ENCODE measurements at regions not wholly inside any gene's neighbourhood (a gene's known extent, or its start where the extent isn't known, plus 50 kb on each side); places are given as distances from the start of the nearest gene placed in this dataset.
"Not testable (repeated sequence)": the region's sequence is repeated elsewhere in the genome, so short reads cannot be mapped to it uniquely, and the experiment has no call there.

DNA sequence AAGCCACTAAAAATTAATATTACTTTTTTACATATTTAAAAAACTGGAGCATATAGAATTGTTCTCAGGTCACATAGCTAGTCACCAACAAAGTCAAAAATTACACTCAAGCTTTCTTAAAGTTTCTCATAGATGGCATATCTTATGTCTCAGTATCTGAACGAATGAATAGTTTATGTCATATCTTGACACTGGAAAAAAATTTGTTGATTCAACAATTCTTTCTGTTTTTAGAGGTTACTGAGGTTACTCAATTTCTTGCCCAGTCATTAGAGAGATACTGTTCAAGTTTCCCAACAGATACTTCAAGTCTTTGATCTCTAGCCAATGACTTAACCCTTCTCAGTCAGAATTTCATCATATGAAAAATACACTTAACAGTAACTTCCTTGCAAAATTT, 113.1 kb upstream of the XIRP2 start:
- Histone ChIP-seq H3K27me3 (ENCODE audit: control insufficient read depth, insufficient read depth, low read length) (no peaks in the 10 kb centered on the region), H3K9me3 (ENCODE audit: control insufficient read depth, insufficient read depth, low read length) (no peaks in the 10 kb centered on the region), H3K36me3 (ENCODE audit: control insufficient read depth, insufficient read depth, low read length) (no peaks in the 10 kb centered on the region), H3K4me3 (ENCODE audit: low read length) (no peak overlapping the region), H3K4me1 (ENCODE audit: control insufficient read depth, insufficient read depth, low read length) (peaks cover 5% of the 10 kb centered on the region), H3K27ac (ENCODE audit: low read length) (no peak overlapping the region)
- no CpG with 5 or more reads among the region's 1 CpG for WGBS (ENCODE audit: insufficient coverage, insufficient read length)
- no peak for DNase-seq (ENCODE audit: low read depth, low spot score)

DNA sequence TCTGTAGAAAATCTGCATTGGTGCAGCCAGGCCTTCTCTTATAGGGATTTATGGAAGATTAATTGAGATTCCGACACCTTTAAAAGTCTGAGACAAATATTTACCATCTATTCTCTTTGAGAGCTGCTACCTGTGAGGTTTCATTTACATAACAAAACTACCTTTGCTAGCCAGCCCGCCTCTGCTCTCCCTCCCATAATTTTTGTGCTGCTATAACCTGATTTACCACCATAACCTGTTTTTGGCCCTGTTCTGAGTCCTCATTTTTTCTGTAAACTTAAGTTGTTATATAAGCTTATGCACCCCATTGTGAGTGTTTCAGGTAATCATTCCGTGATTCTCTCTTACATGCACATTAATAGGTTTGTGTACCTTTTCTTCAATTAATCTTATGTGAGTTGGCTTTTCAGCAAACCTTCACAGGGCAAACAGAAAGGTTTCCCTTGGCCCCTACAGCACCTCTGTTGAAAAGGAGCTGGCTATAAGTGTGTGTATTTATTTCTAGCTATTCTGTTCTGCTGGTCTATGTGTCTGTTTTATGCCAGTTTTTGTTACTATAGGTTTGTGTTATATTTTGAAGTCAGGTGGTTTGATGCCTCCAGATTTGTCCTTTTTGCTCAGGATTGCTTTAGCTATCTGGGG, 114.9 kb upstream of the XIRP2 start:
- H3K9me3 ChIP-seq (ENCODE audit: control insufficient read depth, insufficient read depth, low read length) = no peaks in the 10 kb centered on the region
- H3K27ac ChIP-seq (ENCODE audit: low read length) = no peak overlapping the region
- DNase-seq (ENCODE audit: low read depth, low spot score) = no peak
- no peaks in the 10 kb centered on the region for H3K27me3 ChIP-seq (ENCODE audit: control insufficient read depth, insufficient read depth, low read length)
- no peaks in the 10 kb centered on the region for H3K36me3 ChIP-seq (ENCODE audit: control insufficient read depth, insufficient read depth, low read length)
- peaks cover 5% of the 10 kb centered on the region for H3K4me1 ChIP-seq (ENCODE audit: control insufficient read depth, insufficient read depth, low read length)
- no peak overlapping the region for H3K4me3 ChIP-seq (ENCODE audit: low read length)
- no CpG with 5 or more reads among the region's 3 CpGs for WGBS (ENCODE audit: insufficient coverage, insufficient read length)

DNA sequence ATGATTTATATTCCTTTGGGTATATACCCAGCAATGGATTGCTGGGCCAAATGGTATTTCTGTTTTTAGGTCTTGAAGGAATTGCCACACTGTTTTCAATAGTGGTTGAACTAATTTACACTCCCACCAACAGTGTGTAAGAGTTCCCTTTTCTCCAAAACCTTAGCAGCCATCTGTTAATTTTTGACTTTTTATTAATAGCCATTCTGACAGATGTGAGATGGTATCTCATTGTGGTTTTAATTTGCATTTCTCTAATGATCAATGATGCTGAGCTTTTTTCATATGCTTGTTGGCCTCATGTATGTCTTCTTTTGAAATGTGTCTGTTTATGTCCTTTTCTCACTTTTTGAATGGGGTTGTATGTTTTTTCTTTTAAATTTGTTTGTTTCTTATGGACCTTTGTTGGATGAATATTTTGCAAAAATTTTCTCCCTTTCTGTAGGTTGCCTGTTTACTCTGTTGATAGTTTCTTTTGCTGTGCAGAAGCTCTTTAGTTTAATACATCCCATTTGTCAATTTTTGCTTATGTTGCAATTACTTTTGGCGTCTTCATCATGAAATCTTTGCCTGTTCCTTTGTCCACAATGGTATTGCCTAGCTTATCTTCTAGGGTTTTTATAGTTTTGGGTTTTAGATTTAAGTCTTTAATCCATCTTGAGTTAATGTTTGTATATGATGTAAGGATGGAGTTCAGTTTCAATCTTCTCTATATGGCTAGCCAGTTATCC, 119.7 kb upstream of the XIRP2 start:
- Histone ChIP-seq H3K4me3 (ENCODE audit: low read length) (no peak overlapping the region), H3K36me3 (ENCODE audit: control insufficient read depth, insufficient read depth, low read length) (no peaks in the 10 kb centered on the region), H3K27me3 (ENCODE audit: control insufficient read depth, insufficient read depth, low read length) (no peaks in the 10 kb centered on the region), H3K27ac (ENCODE audit: low read length) (no peak overlapping the region), H3K9me3 (ENCODE audit: control insufficient read depth, insufficient read depth, low read length) (no peaks in the 10 kb centered on the region), H3K4me1 (ENCODE audit: control insufficient read depth, insufficient read depth, low read length) (peaks cover 5% of the 10 kb centered on the region)
- no CpG with 5 or more reads among the region's 1 CpG for WGBS (ENCODE audit: insufficient coverage, insufficient read length)
- no peak for DNase-seq (ENCODE audit: low read depth, low spot score)

DNA sequence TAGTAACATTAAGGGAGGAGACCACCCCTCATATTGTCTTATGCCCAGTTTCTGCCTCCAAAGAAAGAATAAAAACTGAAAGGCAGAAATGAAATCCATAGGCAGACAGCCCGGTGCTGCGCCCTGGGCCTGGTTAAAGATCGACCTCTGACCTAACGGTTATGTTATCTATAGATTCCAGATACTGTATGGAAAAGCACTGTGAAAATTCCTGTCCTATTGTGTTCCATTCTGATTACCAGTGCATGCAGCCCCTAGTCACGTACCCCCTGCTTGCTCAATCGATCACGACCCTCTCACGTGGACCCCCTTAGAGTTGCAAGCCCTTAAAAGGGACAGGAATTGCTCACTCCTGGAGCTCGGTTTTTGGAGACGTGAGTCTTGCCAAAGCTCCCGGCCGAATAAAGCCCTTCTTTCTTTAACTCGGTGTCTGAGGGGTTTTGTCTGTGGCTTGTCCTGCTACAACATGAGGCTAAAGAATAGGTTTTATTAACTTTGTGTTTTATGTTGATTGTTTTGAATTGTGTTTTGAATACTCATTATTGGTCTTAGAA, 121.4 kb upstream of the XIRP2 start:
- not testable (repeated sequence) for H3K4me1 ChIP-seq (ENCODE audit: control insufficient read depth, insufficient read depth, low read length); H3K9me3 ChIP-seq (ENCODE audit: control insufficient read depth, insufficient read depth, low read length); H3K27ac ChIP-seq (ENCODE audit: low read length); DNase-seq (ENCODE audit: low read depth, low spot score); H3K4me3 ChIP-seq (ENCODE audit: low read length); H3K36me3 ChIP-seq (ENCODE audit: control insufficient read depth, insufficient read depth, low read length); H3K27me3 ChIP-seq (ENCODE audit: control insufficient read depth, insufficient read depth, low read length)
- WGBS (ENCODE audit: insufficient coverage, insufficient read length) = no CpG with 5 or more reads among the region's 13 CpGs

DNA sequence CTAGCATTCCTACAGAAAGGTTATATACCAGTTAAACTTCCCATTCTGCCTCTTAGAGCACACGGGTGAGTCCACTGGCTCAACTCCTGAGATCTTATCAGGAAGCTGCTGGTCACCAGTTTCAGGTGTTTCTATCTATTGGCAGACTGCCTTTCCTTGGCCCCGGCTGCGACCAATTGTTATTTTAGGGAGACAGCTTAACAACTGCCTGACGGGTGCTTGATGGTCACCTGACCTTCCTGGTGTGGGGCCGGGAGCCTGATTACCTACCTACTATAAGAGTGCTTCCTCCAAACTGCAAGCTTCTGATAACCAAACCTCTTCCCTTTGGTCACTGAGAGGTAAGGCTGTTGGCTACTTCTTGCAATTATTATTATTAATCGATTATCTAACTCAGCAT, 122.1 kb upstream of the XIRP2 start:
- WGBS (ENCODE audit: insufficient coverage, insufficient read length) = 100% methylated on average over 1 of the region's 6 CpGs

DNA sequence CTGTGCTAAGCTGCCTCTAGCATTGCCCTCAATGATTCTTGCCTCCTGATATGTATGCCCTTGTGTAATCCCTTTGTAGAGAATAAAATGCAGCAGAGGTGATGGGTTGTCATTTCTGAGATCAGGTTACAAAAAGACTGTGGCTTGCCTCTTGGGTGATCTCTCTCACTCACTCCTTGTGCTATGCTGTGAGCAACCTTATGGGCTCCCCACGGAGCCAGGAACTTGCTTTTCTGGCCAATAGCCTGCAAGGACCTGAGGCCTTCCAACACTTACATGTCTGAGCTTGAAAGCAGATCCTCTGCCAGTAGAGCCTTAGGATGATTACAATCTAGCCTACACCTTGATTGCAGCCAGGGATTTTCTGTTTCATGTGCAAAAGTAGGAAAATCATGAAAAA, 123.1 kb upstream of the XIRP2 start:
- Histone ChIP-seq H3K4me1 (ENCODE audit: control insufficient read depth, insufficient read depth, low read length) (no peaks in the 10 kb centered on the region; the same call in 1 of the 2 replicates), H3K9me3 (ENCODE audit: control insufficient read depth, insufficient read depth, low read length) (no peaks in the 10 kb centered on the region), H3K4me3 (ENCODE audit: low read length) (no peak overlapping the region), H3K36me3 (ENCODE audit: control insufficient read depth, insufficient read depth, low read length) (no peaks in the 10 kb centered on the region), H3K27me3 (ENCODE audit: control insufficient read depth, insufficient read depth, low read length) (no peaks in the 10 kb centered on the region), H3K27ac (ENCODE audit: low read length) (no peak overlapping the region)
- no peak for DNase-seq (ENCODE audit: low read depth, low spot score)
- no CpG with 5 or more reads among the region's 1 CpG for WGBS (ENCODE audit: insufficient coverage, insufficient read length)

More for the DNA sequence above, 122.1 kb upstream of the XIRP2 start:
- no peaks in the 10 kb centered on the region for H3K36me3 ChIP-seq (ENCODE audit: control insufficient read depth, insufficient read depth, low read length)
- no peaks in the 10 kb centered on the region for H3K27me3 ChIP-seq (ENCODE audit: control insufficient read depth, insufficient read depth, low read length)
- no peak overlapping the region for H3K27ac ChIP-seq (ENCODE audit: low read length)
- H3K9me3 ChIP-seq (ENCODE audit: control insufficient read depth, insufficient read depth, low read length) = no peaks in the 10 kb centered on the region
- no peaks in the 10 kb centered on the region; the same call in 1 of the 2 replicates for H3K4me1 ChIP-seq (ENCODE audit: control insufficient read depth, insufficient read depth, low read length)
- no peak for DNase-seq (ENCODE audit: low read depth, low spot score)
- no peak overlapping the region for H3K4me3 ChIP-seq (ENCODE audit: low read length)

DNA sequence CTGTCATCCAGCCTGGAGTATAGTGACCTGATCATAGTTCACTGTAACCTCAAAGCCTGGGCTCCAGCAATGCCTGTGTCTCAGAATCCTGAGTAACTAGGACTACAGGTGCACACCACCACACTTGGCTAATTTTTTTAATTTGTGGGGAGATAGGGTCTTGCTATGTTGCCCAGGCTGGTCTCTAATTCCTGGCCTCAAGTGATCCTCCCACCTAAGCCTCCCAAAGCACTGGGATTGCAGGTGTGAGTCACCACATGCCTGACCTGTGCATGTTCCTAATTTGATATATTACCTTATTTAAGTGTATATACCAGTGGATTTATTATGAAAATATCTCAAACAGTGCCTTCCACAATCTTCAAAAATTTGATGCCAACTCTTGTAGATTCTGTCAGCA, 123.6 kb upstream of the XIRP2 start:
- Histone ChIP-seq H3K4me3 (ENCODE audit: low read length) (no peak overlapping the region), H3K4me1 (ENCODE audit: control insufficient read depth, insufficient read depth, low read length) (no peaks in the 10 kb centered on the region; the same call in 1 of the 2 replicates)
- no peak for DNase-seq (ENCODE audit: low read depth, low spot score)

DNA sequence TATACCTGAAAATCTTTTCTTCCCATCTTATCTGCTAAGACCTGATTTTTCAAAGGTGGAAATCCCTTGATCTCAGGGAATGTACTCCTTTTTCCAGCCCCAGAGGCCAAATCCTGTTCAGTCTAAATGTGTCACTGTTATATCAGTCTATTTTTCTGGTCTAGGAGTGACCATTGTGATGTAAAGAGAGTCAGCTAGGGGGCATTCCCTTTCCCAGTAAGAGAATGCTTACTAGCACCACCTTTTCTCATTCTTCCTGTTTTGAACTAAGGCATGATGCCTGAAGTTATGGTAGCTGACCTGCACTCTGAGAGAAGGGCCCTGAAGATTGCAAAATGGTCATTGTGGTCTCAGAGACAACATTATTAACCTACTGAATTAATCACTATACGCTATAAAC, 124.1 kb upstream of the XIRP2 start:
- Histone ChIP-seq H3K36me3 (ENCODE audit: control insufficient read depth, insufficient read depth, low read length) (no peaks in the 10 kb centered on the region), H3K4me1 (ENCODE audit: control insufficient read depth, insufficient read depth, low read length) (no peaks in the 10 kb centered on the region; the same call in 1 of the 2 replicates), H3K27me3 (ENCODE audit: control insufficient read depth, insufficient read depth, low read length) (no peaks in the 10 kb centered on the region), H3K9me3 (ENCODE audit: control insufficient read depth, insufficient read depth, low read length) (no peaks in the 10 kb centered on the region), H3K27ac (ENCODE audit: low read length) (no peak overlapping the region), H3K4me3 (ENCODE audit: low read length) (no peak overlapping the region)
- DNase-seq (ENCODE audit: low read depth, low spot score) = no peak
- WGBS (ENCODE audit: insufficient coverage, insufficient read length) = no CpG with 5 or more reads among the region's 1 CpG

More for the DNA sequence above, 123.6 kb upstream of the XIRP2 start:
- Histone ChIP-seq H3K36me3 (ENCODE audit: control insufficient read depth, insufficient read depth, low read length) (no peaks in the 10 kb centered on the region), H3K27ac (ENCODE audit: low read length) (no peak overlapping the region), H3K27me3 (ENCODE audit: control insufficient read depth, insufficient read depth, low read length) (no peaks in the 10 kb centered on the region), H3K9me3 (ENCODE audit: control insufficient read depth, insufficient read depth, low read length) (no peaks in the 10 kb centered on the region)

DNA sequence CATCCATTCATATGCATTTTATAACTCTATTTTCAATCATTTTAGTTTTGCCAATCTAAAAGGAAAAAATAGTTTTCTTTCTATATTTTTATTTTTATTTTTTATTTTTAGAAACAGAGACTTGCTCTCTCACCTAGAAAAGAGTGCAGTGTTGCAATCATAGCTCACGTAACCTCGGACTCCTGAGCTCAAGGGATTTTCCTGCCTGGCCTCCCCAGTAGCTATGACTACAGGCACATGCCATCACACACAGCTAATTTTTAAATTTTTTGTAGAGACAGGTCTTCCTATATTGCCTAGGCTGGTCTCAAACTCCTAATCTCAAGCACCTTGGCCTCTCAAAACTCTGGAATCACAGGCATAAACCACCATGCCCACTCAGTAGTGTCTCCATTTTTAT, 125.5 kb upstream of the XIRP2 start:
- WGBS (ENCODE audit: insufficient coverage, insufficient read length) = no CpG with 5 or more reads among the region's 2 CpGs

DNA sequence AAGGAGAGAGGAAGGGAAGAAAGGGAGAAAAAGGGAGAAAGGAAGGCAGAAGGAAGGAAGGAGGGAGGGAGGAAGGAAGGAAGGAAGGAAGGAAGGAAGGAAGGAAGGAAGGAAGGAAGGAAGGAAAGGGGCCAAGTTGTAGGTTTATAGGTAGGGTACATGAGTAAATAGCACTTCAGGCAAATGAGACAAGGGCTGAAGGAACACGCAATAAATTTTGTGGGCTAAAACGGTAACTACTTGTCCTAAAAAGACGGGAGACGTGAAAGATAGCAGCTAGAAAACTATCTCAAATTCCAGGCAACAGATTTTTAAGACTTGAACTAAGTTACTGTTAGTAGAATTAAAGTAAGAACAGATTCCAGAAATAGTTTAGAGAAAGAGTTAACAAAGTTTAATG, 129.3 kb upstream of the XIRP2 start:
- no peaks in the 10 kb centered on the region for H3K27me3 ChIP-seq (ENCODE audit: control insufficient read depth, insufficient read depth, low read length)
- H3K27ac ChIP-seq (ENCODE audit: low read length) = no peak overlapping the region
- no peaks in the 10 kb centered on the region for H3K9me3 ChIP-seq (ENCODE audit: control insufficient read depth, insufficient read depth, low read length)
- H3K4me1 ChIP-seq (ENCODE audit: control insufficient read depth, insufficient read depth, low read length) = no peaks in the 10 kb centered on the region
- no peak overlapping the region for H3K4me3 ChIP-seq (ENCODE audit: low read length)
- WGBS (ENCODE audit: insufficient coverage, insufficient read length) = no CpG with 5 or more reads among the region's 4 CpGs
- DNase-seq (ENCODE audit: low read depth, low spot score) = no peak
- no peaks in the 10 kb centered on the region for H3K36me3 ChIP-seq (ENCODE audit: control insufficient read depth, insufficient read depth, low read length)

More for the DNA sequence above, 125.5 kb upstream of the XIRP2 start:
- DNase-seq (ENCODE audit: low read depth, low spot score) = no peak
- H3K27me3 ChIP-seq (ENCODE audit: control insufficient read depth, insufficient read depth, low read length) = no peaks in the 10 kb centered on the region
- no peaks in the 10 kb centered on the region for H3K9me3 ChIP-seq (ENCODE audit: control insufficient read depth, insufficient read depth, low read length)
- H3K4me3 ChIP-seq (ENCODE audit: low read length) = no peak overlapping the region
- H3K36me3 ChIP-seq (ENCODE audit: control insufficient read depth, insufficient read depth, low read length) = no peaks in the 10 kb centered on the region
- H3K27ac ChIP-seq (ENCODE audit: low read length) = no peak overlapping the region
- H3K4me1 ChIP-seq (ENCODE audit: control insufficient read depth, insufficient read depth, low read length) = no peaks in the 10 kb centered on the region; the same call in 1 of the 2 replicates
